GM18867 (cell line): ENCODE measurements at regions not wholly inside any gene's neighbourhood (a gene's known extent, or its start where the extent isn't known, plus 50 kb on each side); places are given as distances from the start of the nearest gene placed in this dataset.

Experiments used
- ATAC-seq: cut with Tn5 transposase; IDR thresholded peaks from one replicate; pipeline ENCODE4 v1.9.1; 2021; ENCODE audit warnings: mild to moderate bottlenecking, moderate library complexity; ENCODE audit not compliant: unreplicated experiment

DNA sequence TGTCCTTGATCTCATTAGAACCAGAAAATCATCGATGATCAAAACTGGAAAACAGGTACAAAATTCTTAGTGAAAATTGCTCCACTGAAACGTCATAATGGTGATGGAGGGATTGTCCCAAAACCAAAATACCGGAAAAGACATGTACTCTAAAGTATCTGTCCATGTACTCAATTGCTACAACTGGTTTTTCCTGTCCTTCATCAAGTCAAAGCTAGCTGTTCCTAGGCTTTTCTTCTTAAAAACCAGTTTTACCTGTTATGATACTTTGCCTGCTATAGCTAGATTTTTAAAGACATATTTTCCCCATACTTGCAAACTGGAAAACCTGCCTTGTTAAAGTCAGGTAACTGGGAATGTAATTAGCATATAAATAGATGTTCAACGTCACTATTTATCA, 50.5 kb upstream of the LRRC1 start:
- no peak for ATAC-seq

DNA sequence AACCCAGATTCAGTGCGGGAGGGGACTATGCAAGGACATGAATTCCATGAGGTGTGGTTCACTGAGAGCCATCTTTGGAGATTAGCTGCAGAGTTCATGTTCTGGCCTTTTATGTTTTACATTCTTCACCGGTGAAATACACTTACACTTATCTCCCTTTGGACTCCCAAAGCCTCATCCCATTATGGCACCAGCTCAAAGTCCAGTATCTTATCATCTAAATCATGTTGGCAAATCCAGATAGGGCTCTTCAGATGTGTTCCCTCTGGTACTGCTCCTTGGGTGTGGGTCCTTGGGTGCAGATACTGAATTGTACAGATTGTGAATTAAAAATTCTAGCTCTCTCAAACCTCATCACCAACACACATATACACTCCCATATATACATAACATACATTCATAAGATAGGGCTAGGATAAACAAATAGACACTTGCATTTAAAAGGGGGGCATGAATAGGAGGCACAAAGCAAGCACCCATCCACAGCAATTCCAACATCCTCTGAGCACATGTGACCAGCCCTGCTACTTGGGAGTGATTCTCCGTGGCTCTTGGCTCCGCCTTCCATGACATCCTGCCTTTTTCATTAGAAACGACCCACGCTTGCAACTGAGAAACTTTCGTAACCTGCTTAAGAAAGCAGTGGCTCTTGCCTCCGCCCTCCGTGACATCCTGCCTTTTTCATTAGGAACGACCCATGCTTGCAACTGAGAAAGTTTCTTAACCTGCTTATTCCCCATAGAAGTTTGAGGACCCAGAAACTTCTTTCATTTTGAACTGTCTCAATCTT, 53.6 kb upstream of the LRRC1 start:
- no peak for ATAC-seq

DNA sequence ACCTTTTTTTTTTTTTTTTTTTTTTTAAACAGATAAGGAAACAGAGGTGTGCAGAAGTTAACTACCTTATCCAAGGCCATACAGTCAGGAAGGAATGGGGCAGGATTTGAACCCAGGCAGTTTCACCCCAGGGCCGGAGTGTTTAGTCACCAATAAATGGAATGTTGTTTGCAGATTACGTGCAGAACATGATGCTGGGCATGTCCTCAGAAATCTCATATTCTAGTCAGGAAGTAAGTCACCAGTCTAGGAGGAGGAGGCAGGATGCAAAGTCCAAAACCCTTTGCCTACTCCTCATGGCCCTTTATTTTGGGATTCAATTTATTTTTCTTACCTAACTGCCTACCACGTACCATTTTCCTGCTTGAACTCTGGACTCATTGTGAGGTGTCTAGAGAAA, 57.1 kb upstream of the LRRC1 start:
- no peak for ATAC-seq

DNA sequence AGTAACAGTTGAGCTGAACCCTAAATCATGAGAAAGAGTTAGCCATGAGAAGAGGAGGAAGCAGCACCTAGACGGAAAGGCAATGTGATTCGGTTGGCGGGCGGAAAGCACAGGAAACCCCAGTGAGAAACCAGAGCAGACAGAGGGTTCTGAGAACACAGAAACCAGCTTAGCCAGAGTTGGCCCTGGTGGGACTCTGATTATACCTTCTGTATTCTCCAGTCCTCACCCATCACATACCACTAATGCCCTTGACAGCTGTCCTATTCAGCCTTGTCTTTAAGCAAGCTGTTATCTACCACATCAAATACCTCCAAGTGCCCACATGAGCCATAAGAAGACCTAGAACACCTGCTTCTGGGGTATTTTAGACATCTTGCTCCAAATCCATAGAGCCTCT, 58.9 kb upstream of the LRRC1 start:
- ATAC-seq = no peak

DNA sequence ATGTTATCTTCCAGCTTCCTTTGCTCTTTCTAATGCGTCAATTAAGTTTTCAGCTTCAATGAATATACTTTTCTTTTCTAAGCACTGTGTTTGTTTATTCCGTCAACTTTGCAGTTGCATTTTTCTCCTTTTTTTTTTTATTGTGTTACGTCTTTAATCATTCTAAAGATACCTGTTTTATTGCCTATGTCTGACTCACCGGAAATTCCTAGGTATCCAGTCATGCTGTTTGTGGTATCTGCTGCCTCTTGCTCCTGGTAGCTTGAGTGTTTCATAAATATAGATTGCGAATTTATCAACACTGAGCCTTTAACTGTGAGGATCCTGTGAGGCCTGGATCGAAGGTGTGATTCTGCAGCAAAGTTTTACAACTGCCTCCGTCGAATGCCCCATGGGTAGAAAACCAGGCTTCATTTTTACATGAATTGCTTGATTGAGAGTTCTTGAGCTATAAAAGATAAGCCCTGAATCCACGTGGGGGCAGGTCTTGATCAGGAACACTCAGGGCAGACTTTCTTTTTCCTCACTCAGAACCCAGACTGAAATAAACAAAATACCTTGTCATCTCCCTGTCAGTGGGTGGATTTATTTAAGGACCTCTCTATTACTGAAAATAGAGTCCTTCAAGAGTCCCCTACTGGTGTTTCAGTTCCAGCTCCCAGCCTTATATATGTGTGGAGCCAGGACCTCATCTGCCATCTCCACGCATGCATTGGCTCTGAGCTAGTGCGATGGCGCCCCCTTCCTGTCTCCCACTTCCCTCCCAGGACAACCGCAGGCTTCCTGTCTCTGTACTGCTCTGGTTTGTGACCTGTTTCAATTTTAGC, 60.1 kb upstream of the LRRC1 start:
- ATAC-seq = no peak

DNA sequence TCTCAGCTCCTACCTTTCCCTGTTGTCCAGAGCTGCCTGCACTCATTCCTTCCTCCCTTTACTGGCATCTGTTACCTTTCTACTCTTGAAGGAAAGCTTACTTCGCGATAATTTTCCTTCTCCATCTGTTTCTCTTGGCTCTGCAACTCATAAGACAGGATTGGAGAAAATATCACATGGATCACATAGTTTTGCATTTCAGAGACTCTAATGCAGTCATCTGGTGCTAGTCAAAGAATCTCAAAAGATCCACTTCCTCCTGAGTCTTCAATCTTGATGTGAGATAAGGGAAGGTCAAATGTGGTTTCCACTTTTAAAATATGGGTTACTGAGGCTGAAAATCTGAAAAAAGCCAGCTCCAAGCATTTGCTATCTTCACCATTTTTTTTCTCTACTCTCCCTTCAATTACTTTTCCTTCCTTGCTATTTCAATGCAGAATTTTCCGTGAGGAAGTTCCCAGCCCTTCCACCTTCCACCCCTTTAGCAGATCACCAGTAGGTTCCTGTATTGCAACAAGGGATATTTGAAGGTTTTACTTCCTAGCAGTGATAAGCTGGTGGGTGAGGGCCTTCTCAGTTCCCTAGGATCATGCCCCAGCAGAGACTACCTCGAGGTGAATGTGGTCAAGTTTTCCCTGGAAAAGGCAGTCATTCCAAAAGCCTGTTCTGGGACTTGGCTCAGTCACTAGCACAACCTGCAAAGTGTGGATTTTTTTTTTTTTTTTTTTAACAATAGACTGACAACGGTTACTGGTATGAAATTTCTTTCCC, 62.8 kb upstream of the LRRC1 start:
- no peak for ATAC-seq

DNA sequence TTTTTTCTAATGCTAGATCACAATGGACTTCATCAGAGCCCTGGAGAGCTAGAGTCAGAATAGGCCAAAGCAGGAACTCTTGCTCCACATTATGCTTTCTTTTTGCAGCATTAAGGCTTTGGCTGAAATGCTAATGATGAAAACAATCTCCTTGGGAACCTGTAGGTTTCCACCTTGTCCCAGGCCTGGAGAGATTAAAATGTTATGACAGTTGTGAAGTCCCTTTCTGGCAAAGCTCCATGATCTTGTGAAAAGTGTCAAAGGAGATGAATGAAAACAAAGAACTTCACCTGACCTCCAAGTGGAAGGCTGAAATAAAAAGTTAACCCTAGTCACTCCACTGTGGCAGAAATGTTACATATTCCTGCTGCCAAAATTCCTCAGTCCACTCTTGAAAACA, 64.0 kb upstream of the LRRC1 start:
- no peak for ATAC-seq

DNA sequence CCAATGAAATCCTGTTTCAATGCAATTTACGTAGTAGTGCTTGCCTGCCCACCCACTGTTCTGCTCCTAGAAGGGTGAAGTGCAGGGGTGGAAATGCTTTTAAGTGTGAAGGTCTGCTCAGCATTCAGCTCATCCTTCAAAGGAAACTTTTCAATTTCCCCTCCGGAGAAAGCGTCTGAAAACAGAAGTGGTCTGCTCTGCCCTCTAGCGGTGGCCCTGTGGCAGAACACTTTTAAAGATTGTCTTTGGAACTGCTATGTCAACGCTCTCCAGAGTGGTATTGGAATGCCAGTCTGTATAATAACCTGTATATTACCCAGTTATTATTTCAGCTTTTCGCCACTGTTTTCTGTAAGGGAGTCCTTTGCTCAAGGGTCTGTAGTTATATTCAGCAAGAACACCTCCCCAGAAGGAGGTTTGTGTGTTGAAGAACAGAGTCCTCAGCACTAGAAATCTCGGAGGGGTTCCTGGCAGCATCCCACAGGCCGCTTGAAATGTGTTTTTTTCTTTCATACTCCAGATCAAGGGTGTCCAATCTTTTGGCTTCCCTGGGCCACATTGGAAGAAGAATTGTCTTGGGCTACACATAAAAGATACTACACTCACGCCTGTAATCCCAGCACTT, 63.1 kb upstream of the KLHL31 start:
- peak; percentile 56 for ATAC-seq

DNA sequence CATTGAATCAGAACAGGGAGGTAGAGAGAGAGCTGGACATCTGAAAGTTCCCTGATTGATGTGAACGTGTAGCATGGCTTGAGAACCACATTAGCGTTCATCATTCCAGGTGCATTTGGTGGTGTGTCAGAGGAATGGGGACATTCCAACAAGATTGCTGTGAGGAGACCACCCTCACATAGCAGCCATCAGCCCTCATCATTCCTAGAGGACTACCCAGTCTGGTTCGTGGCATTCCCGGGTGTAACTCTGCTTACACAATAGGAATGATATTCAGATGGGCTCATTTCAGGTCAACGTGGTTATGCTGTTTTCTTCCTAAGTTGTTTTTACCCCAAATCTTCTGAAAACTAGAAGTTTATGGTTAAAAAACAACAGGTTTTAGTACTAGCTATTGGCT, 62.2 kb upstream of the KLHL31 start:
- no peak for ATAC-seq

DNA sequence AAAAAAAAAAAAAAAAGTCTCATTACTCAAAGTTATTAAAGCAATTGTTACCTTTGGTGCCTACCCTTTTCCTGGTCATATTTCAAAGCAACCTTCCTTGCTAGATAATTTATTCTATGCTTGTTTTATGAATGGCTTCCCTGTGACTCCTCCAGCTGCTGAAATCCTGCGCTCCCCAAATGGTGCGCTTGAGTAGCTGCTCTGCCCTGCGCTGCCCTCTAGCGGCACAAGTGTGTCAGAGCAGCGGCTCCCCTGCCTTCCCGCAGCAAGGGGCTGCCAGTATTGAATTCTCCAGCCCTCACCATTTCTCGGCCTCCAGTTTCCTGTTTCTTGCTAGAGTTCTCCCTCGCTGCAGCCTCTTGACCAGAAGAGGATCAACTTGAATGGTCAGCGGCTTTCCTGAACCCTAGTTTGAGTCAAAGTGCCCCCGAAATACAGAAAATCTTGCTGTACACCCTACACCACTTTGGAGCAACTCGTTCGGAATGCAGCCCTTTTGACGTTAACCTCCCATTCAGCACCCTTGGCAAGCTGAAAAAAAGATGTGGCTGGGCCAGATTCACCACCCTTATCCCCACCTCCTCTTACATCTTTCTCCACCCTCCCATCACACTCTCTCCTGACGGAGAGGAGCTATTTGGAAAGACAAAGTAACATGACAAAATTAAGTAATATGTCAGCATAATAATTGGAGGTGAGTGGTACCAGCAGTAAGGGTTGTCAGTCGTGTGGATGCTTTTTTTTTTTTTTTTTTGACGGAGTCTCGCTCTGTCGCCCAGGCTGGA, 60.4 kb upstream of the KLHL31 start:
- ATAC-seq = peak; percentile 88

DNA sequence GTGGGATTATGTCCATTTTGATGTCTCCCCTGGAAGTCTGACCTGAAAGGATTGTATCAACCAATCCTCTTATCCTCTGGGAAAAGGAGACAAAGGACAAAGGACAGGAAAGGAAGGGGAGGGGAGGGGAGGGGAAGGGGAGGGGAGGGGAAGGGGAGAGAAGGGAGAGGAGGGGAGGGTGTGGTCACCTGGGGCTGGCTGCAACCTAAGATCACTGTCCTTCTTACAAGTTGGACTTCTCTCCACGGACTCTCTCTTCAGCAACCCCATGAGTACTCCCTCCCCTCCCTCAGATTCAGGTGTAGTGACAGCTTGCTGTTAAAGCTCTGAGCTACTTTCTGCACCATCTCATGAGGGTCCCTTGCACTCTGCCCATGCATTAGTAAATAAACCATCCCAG, 58.9 kb upstream of the KLHL31 start:
- ATAC-seq = no peak

DNA sequence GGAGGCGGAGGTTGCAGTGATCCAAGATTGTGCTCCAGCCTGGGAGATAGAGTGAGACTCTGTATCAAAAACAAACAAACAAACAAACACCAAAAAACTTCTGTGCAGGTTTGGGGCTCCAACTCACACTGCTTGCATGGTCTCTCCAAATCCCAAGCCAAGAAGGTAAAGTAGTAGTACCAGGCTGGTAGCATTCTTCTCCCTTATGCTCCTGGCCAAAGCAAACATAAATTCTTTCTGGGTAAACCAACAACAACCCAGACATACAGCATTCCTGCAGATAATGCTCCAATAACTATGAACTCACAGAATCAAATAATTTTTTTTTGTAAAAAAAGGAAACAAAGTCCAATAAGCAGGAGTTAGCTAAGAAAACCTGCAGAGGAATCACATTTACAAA, 57.8 kb upstream of the KLHL31 start:
- ATAC-seq = no peak

DNA sequence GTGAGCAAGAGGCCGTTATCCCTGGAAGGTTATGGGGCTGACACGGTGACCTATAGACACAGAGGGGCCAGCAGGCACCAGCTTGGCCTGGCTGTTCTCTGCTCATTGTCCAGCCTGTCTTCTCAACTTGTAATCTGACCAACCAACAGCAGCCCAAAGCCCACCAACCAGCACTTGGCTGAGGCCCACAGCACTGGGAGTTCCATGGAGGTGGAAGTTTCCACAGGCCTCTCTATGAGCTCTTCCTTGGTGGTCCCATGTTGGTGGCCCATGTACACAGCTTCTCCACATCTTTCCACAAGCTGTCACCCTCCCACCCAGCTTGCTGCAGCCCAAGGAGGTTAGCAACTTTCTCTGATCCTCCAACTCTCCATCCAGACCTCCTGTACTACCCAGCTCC, 56.2 kb upstream of the KLHL31 start:
- ATAC-seq = no peak

DNA sequence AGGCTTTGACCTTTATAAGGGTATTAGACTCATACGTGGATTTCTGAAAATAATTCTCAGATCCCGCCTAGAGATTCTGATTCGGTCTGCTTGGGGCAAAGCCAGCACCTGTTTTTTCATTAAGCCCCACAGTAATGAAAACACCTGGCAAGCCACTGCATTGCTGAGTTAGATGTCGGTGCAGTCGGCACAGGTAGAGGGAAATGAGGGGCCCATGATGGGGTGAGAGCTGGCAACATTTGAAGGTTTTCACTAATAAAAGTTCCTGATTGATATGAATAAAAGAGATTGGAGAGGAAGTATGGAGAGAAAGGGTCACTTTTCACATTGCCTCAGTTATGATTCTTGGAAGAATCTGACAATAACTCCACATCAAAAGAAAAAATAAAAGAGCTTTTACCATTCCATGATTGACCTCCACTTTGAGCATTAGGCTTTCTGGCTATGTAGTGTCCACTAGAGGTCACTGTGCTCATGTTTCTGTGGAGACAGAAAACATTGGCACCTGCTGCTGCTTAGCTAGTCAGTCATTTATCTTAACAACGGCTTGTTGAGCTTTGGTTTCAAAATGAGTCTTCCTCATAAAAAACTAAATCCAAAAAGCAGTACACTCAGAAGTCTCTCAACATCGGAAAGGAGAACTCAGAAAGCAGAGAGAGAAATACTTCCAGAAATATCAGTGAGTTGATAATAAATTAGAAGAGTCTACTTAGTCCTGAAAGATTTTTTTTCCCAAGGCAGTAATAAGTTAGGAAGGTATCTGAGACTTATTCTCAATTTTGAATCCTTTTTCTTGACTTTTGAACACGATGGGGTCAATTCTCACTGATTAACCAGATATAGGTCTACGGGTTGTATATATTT, 53.3 kb upstream of the KLHL31 start:
- ATAC-seq = peak; percentile 99

DNA sequence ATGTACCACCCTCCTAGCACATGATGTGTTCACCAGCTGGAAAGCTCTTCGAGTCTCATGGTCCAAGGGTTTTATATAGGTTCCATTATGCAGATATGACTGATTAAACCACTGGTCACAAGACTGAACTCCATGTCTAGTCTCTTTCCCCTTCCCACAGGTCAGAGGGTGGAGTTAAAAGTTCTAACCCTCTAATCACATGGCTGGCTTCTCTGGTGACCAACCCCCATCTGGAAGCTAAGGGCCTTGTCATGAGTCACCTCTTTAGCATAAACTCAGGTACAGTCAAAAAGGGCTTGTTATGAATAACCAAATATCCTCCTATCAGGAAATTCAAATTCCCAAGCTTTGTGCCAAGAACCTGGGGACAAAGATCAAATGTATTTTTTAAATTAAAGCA, 52.0 kb upstream of the KLHL31 start:
- ATAC-seq = no peak

DNA sequence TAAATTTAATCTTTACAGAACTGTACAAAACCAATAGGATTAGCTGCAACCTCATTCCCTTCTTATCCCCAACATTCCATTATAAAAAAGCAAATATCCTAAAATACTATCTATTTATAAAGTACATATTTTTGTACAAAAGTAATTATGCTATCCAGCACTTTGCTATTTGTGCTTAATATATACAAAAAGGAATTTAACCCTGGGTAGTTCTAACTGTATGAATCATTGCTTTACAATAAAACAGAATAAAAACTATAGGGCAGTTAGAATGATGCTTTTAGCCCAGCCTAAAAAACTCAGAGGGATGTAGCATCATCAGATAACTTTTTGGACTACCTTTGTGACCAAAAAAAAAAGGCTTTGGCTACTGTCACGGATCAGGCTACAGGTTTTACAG, 49.9 kb upstream of the KLHL31 start:
- no peak for ATAC-seq
